Stimulated activated CD8-positive, alpha-beta memory T cell treated with anti-CD3 and anti-CD28 coated beads, Interleukin-2, amount 100 ng/mL, for 48 hours (primary cell): ENCODE measurements at regions not wholly inside any gene's neighbourhood (a gene's known extent, or its start where the extent isn't known, plus 50 kb on each side); places are given as distances from the start of the nearest gene placed in this dataset.
"Not testable (repeated sequence)": the region's sequence is repeated elsewhere in the genome, so short reads cannot be mapped to it uniquely, and the experiment has no call there.

Source experiments
- DNase-seq, 2 donors: peaks; one replicate each; pipeline ENCODE4 v3.0.0-alpha.2; 2020; ENCODE audit warnings: low read depth in 2 of 2

- no peak for DNase-seq
Measured at GRCh38 chr9:32092031-32092430, 292.4 kb upstream of the ACO1 start.

GRCh38 chr9:32117291-32117690 is 267.2 kb upstream of the ACO1 start:
- DNase-seq = no peak

GRCh38 chr9:32128546-32128945 is 255.9 kb upstream of the ACO1 start:
- no peak for DNase-seq

- not testable (repeated sequence) for DNase-seq
Measured at GRCh38 chr9:32130709-32131108, 253.7 kb upstream of the ACO1 start.

- no peak for DNase-seq
Measured at GRCh38 chr9:32136700-32137339, 247.6 kb upstream of the ACO1 start.

GRCh38 chr9:32142074-32142473 is 242.4 kb upstream of the ACO1 start:
- DNase-seq = no peak

GRCh38 chr9:32148553-32148952 is 235.9 kb upstream of the ACO1 start:
- not testable (repeated sequence) for DNase-seq

- no peak for DNase-seq
Measured at GRCh38 chr9:32161209-32161608, 223.2 kb upstream of the ACO1 start.

- DNase-seq = no peak
Measured at GRCh38 chr9:32161720-32162119, 222.7 kb upstream of the ACO1 start.

- not testable (repeated sequence) for DNase-seq
Measured at GRCh38 chr9:32166316-32166715, 218.1 kb upstream of the ACO1 start.

GRCh38 chr9:32171339-32171738 is 213.1 kb upstream of the ACO1 start:
- no peak for DNase-seq

- no peak for DNase-seq
Measured at GRCh38 chr9:32172256-32172655, 212.2 kb upstream of the ACO1 start.

GRCh38 chr9:32177396-32177795 is 207.0 kb upstream of the ACO1 start:
- DNase-seq = no peak

- no peak for DNase-seq
Measured at GRCh38 chr9:32180597-32180996, 203.8 kb upstream of the ACO1 start.

GRCh38 chr9:32200241-32200640 is 184.2 kb upstream of the ACO1 start:
- DNase-seq = no peak

- no peak for DNase-seq
Measured at GRCh38 chr9:32200896-32201295, 183.5 kb upstream of the ACO1 start.

GRCh38 chr9:32209164-32209563 is 175.3 kb upstream of the ACO1 start:
- not testable (repeated sequence) for DNase-seq

GRCh38 chr9:32218100-32218767 is 166.2 kb upstream of the ACO1 start:
- no peak for DNase-seq

GRCh38 chr9:32220750-32221149 is 163.7 kb upstream of the ACO1 start:
- DNase-seq = no peak

- DNase-seq = no peak
Measured at GRCh38 chr9:32234451-32234850, 150.0 kb upstream of the ACO1 start.

- no peak for DNase-seq
Measured at GRCh38 chr9:32247168-32247567, 137.3 kb upstream of the ACO1 start.

- no peak for DNase-seq
Measured at GRCh38 chr9:32248189-32248712, 136.2 kb upstream of the ACO1 start.

GRCh38 chr9:32251539-32251938 is 132.9 kb upstream of the ACO1 start:
- DNase-seq = peak in 1 of 2 donors; percentile 0
